Body of pancreas (tissue), 4 donors: ENCODE measurements at regions not wholly inside any gene's neighbourhood (a gene's known extent, or its start where the extent isn't known, plus 50 kb on each side); places are given as distances from the start of the nearest gene placed in this dataset.

Source experiments
- CTCF ChIP-seq, 7 experiments: fragments of 450-650 bp in 4 of 7; fragments of 200-600 bp in 3 of 7; sonication (generic) in 3 of 7; IDR thresholded peaks; one replicate each; pipeline ENCODE4 v1.5.1; 2016 to 2019; ENCODE audit warnings: antibody characterized with exemption in 7 of 7
- POLR2A ChIP-seq, 3 donors: fragments of 450-650 bp; IDR thresholded peaks; one replicate each; pipeline ENCODE4 v1.6.1; 2016; ENCODE audit warnings: antibody characterized with exemption in 3 of 3, mild to moderate bottlenecking in 2 of 3

GRCh38 chr2:22992441-22992840 is 392.5 kb upstream of the KLHL29 start:
- no peak for TF ChIP-seq CTCF (IDR thresholded peaks at IDR 0.05)
- no peak for TF ChIP-seq POLR2A (IDR thresholded peaks at IDR 0.05)
